Peyer's patch (tissue), 4 donors: ENCODE measurements at regions not wholly inside any gene's neighbourhood (a gene's known extent, or its start where the extent isn't known, plus 50 kb on each side); places are given as distances from the start of the nearest gene placed in this dataset.
"Not testable (repeated sequence)": the region's sequence is repeated elsewhere in the genome, so short reads cannot be mapped to it uniquely, and the experiment has no call there.

ENCODE experiments used
- DNase-seq, 3 donors: peaks; one replicate each; pipeline ENCODE4 v3.0.0-alpha.2; 2017 to 2019
- H3K27ac ChIP-seq, 4 donors: fragments of 200-600 bp; sonication (generic); one replicate each; pipeline ENCODE4 v1.5.1; 2016 to 2019
- H3K27me3 ChIP-seq, 2 donors: fragments of 200-600 bp; sonication (generic); one replicate each; pipeline ENCODE4 v1.5.1; 2019
- H3K36me3 ChIP-seq, 3 donors: fragments of 200-600 bp; sonication (generic); one replicate each; pipeline ENCODE4 v1.5.1; 2016 to 2019
- H3K4me1 ChIP-seq, 4 donors: fragments of 200-600 bp; sonication (generic); one replicate each; pipeline ENCODE4 v1.5.1; 2016 to 2019
- H3K4me3 ChIP-seq, 4 donors: fragments of 200-600 bp; sonication (generic); 1 replicate in 3 of 4; 2 replicates in 1 of 4; pipeline ENCODE4 v1.5.1; 2016 to 2019; ENCODE audit warnings: mild to moderate bottlenecking in 1 of 4
- H3K9me3 ChIP-seq, 4 donors: fragments of 200-600 bp; sonication (generic); one replicate each; pipeline ENCODE4 v1.5.1; 2016 to 2019; ENCODE audit warnings: mild to moderate bottlenecking in 1 of 4

DNA sequence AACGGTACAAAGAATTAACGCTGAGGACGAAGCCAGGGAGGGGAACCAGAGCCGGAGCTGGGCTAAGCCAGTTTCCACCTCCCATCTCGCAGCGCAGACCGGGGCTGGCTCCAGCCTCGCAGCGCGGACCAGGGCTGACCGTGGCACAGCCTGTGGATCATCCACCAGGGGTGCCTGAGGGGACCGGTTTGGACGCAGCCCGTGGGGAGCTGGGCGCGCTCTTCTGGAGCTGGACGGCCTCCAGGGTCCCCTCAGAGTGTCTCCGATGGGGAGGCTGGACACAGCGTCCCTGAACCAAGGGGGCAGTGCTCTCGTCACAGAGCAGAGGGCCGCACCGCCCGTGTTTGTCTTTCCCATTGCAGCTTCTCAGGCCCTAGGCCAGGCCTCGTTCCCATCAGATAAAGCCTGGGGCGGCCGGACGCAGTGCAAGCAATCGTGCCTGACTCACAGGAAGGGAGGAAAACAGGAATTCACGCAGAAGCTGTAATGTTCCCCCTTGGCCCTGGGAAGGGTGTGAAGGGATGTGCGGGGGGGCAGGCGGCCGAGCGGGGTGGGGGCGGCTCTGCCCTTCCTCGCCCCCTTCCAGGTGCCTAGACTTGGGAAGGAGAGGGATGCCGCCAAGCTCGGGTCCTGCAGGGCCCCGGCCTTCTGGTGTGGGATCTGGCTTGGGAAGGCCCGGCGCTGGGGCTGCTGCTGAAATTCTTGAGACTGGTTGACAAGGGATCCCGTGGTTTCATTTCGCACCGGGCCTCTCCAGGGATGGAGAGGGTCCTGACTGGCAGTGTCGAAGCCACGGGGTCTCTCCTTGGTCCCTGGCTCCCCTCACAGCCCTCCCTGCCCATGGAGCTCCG lies 148.1 kb upstream of the ZNF469 start:
- not testable (repeated sequence) for H3K27me3 ChIP-seq, H3K4me3 ChIP-seq, H3K36me3 ChIP-seq, H3K9me3 ChIP-seq
- DNase-seq = peak in 1 of 3 donors; percentile 40
- H3K27ac ChIP-seq = peak overlapping the region in 2 of 4 donors; percentile 58 to 80
- peaks cover 0 to 25% (median 0%) of the 10 kb centered on the region in 4 donors for H3K4me1 ChIP-seq

DNA sequence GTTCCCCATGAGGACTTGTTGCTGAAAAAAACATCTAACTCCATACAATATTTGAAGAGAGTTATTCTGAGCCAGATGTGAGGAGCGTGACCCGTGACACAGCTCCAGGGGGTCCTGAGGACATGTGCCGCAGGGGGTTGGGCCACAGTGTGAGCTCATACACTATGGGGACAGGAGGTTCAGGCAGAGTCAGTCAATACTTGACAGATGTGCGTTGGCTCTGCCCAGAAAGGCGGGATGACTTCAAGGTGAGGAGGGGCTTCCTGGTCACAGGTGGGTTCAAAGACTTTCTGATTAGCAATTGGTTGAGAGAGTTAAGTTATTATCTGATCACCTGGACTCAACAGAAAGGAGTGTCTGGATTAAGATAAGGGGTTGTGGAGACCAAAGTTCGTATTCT lies 147.1 kb upstream of the ZNF469 start:
- not testable (repeated sequence) for H3K27me3 ChIP-seq, H3K36me3 ChIP-seq, H3K9me3 ChIP-seq, H3K4me3 ChIP-seq
- DNase-seq = peak in 2 of 3 donors; percentile 64 to 70
- Histone ChIP-seq H3K4me1 (peaks cover 0 to 25% (median 0%) of the 10 kb centered on the region in 4 donors), H3K27ac (peak overlapping the region in 2 of 4 donors; percentile 54 to 80)

DNA sequence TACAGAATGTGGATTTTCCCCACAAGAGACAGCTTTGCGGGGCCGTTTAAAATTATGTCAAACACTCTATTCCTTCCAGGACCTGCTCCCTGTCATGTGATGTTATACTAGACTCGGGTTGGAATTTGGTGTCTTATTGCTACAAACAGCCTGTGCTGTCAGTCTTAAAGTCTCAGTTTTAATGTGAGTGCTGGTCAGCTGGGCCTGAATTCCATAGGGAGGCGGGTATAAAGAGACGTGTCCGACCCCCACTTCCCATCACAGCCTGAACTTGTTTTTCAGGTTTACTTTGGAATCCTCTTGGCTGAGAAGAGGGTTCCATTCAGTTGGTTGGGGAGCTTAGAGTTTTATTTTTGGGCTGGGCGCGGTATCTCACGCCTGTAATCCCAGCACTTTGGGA lies 146.5 kb upstream of the ZNF469 start:
- Histone ChIP-seq H3K27ac (peak overlapping the region in 2 of 4 donors; percentile 66 to 80), H3K4me1 (peaks cover 0 to 25% (median 0%) of the 10 kb centered on the region in 4 donors)
- H3K27me3 ChIP-seq, H3K36me3 ChIP-seq, H3K4me3 ChIP-seq, H3K9me3 ChIP-seq: not testable (repeated sequence)
- peak in 1 of 3 donors; percentile 15 for DNase-seq

DNA sequence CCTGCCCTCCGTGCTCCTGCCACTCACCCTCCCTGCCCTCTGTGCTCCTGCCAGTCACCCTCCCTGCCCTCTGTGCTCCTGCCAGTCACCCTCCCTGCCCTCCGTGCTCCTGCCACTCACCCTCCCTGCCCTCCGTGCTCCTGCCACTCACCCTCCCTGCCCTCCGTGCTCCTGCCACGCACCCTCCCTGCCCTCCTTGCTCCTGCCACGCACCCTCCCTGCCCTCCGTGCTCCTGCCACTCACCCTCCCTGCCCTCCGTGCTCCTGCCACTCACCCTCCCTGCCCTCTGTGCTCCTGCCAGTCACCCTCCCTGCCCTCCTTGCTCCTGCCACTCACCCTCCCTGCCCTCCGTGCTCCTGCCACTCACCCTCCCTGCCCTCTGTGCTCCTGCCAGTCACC lies 145.4 kb upstream of the ZNF469 start:
- not testable (repeated sequence) for DNase-seq, H3K4me3 ChIP-seq, H3K36me3 ChIP-seq, H3K27me3 ChIP-seq, H3K27ac ChIP-seq, H3K9me3 ChIP-seq
- H3K4me1 ChIP-seq = peaks cover 0 to 25% (median 0%) of the 10 kb centered on the region in 4 donors

DNA sequence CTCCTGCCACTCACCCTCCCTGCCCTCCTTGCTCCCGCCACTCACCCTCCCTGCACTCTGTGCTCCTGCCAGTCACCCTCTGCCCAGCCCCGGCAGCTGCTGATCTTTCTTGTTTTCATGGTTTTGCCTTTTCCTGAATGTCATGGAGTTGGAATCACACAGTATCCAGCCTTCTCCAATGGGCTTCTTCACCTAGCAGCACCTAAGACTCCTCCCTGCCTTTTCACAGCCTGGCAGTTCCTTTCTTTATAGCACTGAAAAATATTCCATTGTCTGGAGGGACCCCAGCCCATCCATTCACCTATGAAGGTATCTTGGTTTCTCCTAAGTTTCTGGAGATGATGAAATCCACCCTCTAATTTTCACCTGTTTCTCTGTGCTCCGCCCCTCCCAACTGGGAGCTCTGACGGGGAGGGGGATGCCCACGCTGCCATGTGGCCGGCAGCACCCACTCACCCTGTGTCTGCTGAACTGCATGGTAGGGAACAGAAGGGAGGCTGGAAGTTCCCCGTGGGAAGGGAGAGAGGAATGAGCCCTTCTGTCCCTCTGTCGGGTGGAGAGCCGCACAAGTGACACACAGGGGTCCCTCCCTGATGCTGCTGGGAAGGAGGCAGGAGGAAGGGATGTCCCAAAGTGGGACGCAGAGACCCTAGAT lies 144.9 kb upstream of the ZNF469 start:
- H3K9me3 ChIP-seq, H3K4me3 ChIP-seq, H3K27me3 ChIP-seq, H3K36me3 ChIP-seq: not testable (repeated sequence)
- DNase-seq = peak in 1 of 3 donors; percentile 34
- peak overlapping the region in 2 of 4 donors; percentile 70 to 75 for H3K27ac ChIP-seq
- peaks cover 0 to 25% (median 0%) of the 10 kb centered on the region in 4 donors for H3K4me1 ChIP-seq

DNA sequence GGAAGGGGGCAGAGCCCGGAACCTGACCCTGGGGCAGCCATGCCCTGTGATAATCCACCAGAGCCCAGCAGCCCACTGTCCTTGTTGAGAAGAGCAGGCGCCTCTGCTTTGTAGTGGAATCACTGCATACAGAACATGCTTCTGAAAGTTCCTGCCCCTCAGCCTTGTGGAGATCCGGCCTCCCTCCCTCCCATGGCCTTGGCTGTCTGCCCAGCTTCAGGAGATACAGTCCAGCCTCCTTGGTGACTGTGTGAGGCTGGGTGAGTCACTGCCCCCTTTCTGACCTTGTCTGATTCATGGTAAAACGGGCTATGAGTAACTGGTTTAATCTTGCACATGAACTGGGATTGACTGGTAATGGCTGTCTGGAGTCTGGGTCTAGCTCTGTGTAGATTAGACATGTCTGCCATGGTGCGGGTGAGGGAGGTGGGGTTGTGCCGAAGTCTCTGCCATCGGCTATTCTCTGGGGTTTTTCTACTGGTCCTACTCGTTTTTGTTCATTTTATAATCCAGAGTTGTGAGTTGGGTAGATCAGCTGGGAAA lies 144.0 kb upstream of the ZNF469 start:
- Histone ChIP-seq H3K27ac (peak overlapping the region in 2 of 4 donors; percentile 70 to 75), H3K4me1 (peaks cover 0 to 25% (median 0%) of the 10 kb centered on the region in 4 donors)
- peak; percentile 50 to 92 (median 90) for DNase-seq
- H3K9me3 ChIP-seq, H3K4me3 ChIP-seq, H3K27me3 ChIP-seq, H3K36me3 ChIP-seq: not testable (repeated sequence)

DNA sequence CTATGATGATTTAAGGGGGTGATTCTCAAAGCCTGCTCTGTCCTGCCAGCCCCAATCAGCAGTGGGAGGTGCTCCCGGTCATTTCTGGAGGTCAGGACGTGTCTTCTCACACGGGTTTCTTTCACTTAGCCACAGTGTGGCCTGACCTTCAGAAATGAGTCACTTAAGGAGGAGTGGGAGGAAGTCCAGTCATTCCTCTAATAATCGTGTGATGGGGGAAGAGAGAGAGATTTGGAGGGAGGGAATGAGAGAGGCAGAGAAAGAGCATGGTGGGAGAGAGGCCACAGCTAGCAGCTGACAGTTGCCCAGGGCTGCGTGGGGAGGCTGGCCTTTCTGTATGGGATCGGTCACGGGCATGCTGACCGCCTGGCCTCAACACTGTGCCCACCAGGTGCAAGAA lies 142.6 kb upstream of the ZNF469 start:
- H3K27ac ChIP-seq, H3K36me3 ChIP-seq, H3K27me3 ChIP-seq, H3K9me3 ChIP-seq, H3K4me3 ChIP-seq: not testable (repeated sequence)
- H3K4me1 ChIP-seq = peaks cover 0 to 24% (median 0%) of the 10 kb centered on the region in 4 donors
- peak in 1 of 3 donors; percentile 15 for DNase-seq

DNA sequence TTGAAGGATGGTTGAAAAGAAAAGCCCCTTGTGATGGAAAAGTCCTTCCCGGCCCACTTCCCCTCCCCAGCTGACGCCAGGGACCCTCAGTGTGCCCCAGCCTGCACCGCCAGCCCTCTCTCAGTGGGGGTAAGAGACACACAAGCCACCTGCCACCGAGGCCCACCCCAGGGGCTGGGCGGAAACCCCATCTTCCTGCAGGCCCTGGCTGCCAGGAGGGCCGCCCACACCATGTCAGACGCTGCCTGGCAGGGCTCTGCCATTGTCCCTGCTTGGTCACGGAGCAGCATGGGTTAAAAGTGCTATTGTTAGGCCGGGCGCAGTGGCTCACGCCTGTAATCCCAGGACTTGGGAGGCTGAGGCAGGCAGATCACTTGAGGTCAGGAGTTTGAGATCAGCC lies 142.0 kb upstream of the ZNF469 start:
- peak in 1 of 3 donors; percentile 13 for DNase-seq
- peaks cover 0 to 17% (median 0%) of the 10 kb centered on the region in 4 donors for H3K4me1 ChIP-seq
- not testable (repeated sequence) for H3K36me3 ChIP-seq, H3K27ac ChIP-seq, H3K27me3 ChIP-seq, H3K9me3 ChIP-seq, H3K4me3 ChIP-seq

DNA sequence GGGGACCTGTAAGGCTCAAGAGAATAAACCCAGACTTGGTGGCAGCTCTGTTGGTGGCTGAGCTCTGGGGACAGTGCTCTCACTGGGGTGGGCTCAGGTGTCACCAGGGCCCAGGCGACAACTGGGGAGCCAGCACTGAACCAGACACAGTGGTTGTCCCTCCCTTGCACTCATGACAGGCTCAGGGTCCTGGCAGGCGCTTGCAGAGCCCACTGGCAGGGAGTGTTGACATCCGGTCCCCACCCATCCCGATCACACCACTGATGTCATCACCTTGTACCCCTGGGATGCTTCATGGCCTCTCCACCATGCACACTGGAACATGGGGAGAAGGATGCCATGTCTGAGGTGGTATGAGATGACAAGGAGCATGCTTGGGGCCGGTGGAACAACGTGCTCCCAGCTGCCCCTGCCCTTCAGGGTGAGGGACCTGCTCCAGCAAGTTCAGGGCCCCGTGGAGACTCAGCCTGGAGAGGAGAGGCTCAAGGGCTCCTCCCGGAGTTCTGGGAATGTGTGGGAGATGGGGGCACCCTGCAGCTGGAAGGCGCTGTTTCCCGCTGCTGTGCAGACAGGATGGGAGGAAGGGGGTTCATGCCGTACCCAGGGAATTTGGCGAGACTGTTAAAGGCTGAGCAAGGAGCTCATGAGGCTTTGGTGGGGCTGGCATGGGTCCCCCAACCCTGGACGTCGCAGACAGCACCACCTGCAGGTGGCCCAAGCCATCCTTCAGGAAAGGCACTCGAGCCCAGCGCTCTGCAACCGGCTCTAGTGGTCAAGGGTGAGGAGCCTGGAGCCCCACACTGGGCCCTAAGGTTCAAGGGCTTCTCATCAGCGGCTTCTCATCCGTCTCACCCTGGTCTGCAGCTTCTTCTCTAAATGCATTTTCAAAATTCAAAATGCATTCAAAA lies 141.1 kb upstream of the ZNF469 start:
- H3K9me3 ChIP-seq, H3K27ac ChIP-seq, H3K36me3 ChIP-seq, H3K4me3 ChIP-seq, H3K27me3 ChIP-seq: not testable (repeated sequence)
- peaks cover 0 to 11% (median 0%) of the 10 kb centered on the region in 4 donors for H3K4me1 ChIP-seq
- DNase-seq = peak in 1 of 3 donors; percentile 29

DNA sequence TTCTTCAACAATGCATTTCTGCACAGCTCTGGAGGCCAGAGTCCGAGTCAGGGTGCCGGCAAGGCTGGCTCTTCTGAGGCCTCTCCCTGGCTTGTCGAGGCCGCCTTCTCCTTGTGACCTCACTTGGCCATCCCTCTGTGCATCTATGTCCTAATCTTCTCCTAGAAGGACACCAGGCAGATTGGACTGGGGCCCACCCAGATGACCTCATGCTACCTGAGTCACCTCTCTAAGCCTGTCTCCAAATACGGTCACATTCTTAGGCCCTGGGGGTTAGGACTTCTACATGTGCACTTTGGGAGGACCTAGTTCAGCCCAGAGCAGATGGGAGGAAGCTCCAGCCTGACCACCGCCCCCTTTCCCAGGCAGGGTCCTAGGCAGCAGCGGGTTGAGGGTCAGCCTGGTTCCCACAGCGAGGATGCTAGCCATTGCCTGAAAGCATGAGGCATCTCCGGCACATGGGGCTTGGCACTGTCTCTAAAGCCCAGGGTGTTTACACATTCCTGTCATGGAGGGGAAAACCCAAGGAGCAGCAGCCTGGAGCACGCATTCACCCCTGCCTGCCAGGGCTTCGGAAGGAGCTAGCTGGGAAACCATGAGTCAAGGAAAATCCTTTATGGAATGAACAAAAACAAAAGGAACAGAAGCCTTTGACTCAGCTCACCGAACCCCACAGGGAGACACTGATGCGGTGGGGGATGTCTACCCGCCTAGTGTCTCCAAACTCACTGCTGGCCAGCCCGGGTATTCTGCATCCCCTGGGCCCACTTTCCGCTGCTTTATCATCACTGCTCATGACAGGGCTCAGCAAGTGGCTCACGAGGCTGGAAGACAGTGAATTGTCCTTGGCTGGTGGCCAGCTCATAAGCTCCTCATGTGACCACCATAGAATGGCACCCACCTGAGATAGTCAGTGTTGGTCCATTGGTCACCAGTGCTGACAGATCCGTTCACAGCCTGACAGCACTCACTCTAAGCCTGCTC lies 140.2 kb upstream of the ZNF469 start:
- H3K27ac ChIP-seq, H3K4me1 ChIP-seq, H3K36me3 ChIP-seq, H3K27me3 ChIP-seq, H3K4me3 ChIP-seq, H3K9me3 ChIP-seq: not testable (repeated sequence)
- DNase-seq = peak in 1 of 3 donors; percentile 43

DNA sequence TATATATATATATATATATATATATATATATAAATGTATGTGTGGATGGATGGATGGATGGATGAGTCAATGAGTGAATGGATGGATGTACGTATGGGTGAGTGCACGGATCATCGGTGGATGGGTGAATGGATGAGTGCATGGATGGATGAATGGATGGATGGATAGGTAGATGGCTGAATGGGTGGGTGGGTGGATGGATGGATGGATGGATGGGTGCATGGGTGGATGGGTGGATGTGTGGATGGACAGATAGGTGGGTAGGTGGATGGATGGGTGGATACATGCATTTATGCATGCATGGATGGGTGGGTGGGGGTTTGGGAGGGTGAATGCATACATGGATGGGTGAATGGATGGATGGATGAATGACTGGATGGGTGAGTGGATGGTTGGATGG lies 138.8 kb upstream of the ZNF469 start:
- H3K9me3 ChIP-seq, H3K27me3 ChIP-seq, H3K4me1 ChIP-seq, H3K4me3 ChIP-seq, DNase-seq, H3K36me3 ChIP-seq, H3K27ac ChIP-seq: not testable (repeated sequence)

DNA sequence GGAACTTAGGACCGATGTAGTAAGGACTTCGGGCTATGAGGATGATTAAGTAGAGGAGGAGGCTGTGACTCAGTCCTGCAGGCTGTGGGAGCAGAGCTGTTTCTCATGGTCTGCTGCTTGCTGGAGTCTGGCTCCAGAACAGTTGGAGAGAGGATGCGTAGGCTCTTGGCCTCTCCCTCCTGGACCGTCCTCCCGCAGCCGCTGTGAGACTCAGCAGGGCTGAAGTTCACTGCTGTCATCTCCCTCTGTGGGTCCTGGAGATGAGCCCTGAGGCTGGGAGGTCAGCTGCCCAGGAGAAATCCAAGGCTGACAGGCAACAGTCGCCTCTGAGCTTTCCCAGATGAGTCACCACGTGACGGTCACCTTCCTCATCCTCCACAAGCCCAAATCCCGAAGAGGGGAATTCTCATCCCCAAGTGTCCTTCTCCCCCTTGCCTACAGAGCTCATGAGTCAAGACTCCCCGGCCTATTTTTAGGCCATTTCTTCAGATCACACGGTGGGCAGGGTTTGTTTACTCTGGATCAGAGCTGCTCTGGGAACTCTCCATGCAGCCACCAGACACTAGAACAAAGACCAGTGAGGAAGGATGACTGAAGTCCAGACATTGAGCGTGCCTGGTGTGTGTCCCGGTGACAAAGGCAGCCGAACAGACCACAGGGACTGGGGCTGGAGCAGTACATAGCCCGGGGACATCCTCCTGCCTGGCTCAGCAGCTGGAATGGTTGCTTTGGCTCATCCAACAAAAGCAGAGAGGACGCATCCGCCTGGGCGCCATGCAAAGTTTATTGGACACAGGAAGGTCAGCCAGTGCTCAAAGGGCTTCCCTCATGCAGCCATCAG lies 137.3 kb upstream of the ZNF469 start:
- not testable (repeated sequence) for H3K4me1 ChIP-seq, H3K4me3 ChIP-seq, H3K27me3 ChIP-seq, H3K36me3 ChIP-seq, H3K9me3 ChIP-seq
- peak overlapping the region in 2 of 4 donors; percentile 52 to 77 for H3K27ac ChIP-seq
- peak in 2 of 3 donors; percentile 51 to 68 for DNase-seq
